Osteocyte (in vitro differentiated cells): ENCODE measurements at regions not wholly inside any gene's neighbourhood (a gene's known extent, or its start where the extent isn't known, plus 50 kb on each side); places are given as distances from the start of the nearest gene placed in this dataset.

Source experiments
- DNase-seq: peaks from one replicate; pipeline ENCODE4 v3.0.0; 2021; ENCODE audit warnings: mixed read lengths; ENCODE audit not compliant: unreplicated experiment; ENCODE audit errors: extremely low spot score
- H3K27ac Mint-ChIP-seq: one replicate; pipeline ENCODE4 v1.8.0; 2021; ENCODE audit warnings: mild to moderate bottlenecking, mixed read lengths; ENCODE audit not compliant: unreplicated experiment
- H3K27me3 Mint-ChIP-seq: one replicate; pipeline ENCODE4 v1.8.0; 2021; ENCODE audit warnings: mixed read lengths; ENCODE audit not compliant: unreplicated experiment
- H3K36me3 Mint-ChIP-seq: one replicate; pipeline ENCODE4 v1.8.0; 2021; ENCODE audit warnings: mixed read lengths; ENCODE audit not compliant: unreplicated experiment
- H3K4me1 Mint-ChIP-seq: one replicate; pipeline ENCODE4 v1.8.0; 2021; ENCODE audit warnings: mixed read lengths; ENCODE audit not compliant: unreplicated experiment
- H3K4me3 Mint-ChIP-seq: one replicate; pipeline ENCODE4 v1.8.0; 2021; ENCODE audit warnings: mild to moderate bottlenecking, moderate library complexity, mixed read lengths; ENCODE audit not compliant: unreplicated experiment
- H3K9me3 Mint-ChIP-seq: one replicate; pipeline ENCODE4 v1.8.0; 2021; ENCODE audit warnings: mixed read lengths; ENCODE audit not compliant: unreplicated experiment
- TF ChIP-seq, protein P1 (sequence below): fragments of 200-600 bp; sonication (generic); IDR thresholded peaks from 2 replicates; pipeline ENCODE4 v1.5.0; 2021; ENCODE audit warnings: antibody characterized with exemption, mild to moderate bottlenecking, moderate library complexity

DNA sequence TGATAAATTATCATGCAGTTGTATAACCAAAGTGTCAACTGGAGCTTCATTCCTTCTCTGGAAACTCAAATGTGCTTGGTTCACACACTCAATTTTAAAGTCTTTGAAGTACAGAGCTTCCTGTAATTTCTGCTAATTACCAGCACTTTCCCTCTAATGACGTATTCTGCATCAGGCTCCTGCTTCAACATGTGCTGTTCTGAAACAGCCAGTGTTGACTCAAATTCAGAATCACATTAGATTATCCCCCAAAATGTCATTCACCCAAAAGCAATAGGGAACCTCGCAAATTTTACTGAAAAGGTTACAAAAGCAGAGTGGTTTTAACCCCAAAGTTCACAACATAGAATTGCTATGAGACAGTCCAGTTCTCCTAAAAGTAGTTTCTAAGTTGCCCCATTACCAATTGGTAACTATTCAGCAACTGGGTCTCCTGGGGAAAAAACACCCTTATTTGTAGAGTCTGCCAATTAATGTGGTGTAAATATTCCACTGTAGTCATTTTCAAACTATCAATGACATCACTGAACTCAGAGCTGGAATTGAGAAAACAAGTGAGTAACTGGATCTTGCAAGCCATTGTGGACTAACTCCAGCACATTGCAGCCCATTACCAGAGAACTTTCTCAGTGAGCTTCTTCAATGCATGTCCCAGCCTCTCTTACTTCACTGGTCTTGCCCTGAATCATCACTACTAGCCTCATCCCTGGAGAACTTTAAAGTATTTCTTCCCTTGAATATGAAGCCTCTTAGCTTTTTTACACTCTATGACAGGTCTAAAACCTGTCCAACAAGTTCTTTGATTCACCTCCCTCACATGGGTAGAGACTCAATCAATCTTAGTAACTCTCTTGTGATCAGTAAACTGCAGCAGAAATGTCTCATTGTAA is 955.4 kb downstream of the EFNB2 start:
- no peaks in the 10 kb centered on the region for H3K36me3 Mint-ChIP-seq
- H3K27ac Mint-ChIP-seq = no peak overlapping the region
- H3K4me3 Mint-ChIP-seq = no peak overlapping the region
- TF ChIP-seq, protein P1, sequence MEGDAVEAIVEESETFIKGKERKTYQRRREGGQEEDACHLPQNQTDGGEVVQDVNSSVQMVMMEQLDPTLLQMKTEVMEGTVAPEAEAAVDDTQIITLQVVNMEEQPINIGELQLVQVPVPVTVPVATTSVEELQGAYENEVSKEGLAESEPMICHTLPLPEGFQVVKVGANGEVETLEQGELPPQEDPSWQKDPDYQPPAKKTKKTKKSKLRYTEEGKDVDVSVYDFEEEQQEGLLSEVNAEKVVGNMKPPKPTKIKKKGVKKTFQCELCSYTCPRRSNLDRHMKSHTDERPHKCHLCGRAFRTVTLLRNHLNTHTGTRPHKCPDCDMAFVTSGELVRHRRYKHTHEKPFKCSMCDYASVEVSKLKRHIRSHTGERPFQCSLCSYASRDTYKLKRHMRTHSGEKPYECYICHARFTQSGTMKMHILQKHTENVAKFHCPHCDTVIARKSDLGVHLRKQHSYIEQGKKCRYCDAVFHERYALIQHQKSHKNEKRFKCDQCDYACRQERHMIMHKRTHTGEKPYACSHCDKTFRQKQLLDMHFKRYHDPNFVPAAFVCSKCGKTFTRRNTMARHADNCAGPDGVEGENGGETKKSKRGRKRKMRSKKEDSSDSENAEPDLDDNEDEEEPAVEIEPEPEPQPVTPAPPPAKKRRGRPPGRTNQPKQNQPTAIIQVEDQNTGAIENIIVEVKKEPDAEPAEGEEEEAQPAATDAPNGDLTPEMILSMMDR = no peak
- peaks cover 2% of the 10 kb centered on the region for H3K4me1 Mint-ChIP-seq
- peaks cover 5% of the 10 kb centered on the region for H3K9me3 Mint-ChIP-seq
- DNase-seq = no peak
- H3K27me3 Mint-ChIP-seq = no peaks in the 10 kb centered on the region

DNA sequence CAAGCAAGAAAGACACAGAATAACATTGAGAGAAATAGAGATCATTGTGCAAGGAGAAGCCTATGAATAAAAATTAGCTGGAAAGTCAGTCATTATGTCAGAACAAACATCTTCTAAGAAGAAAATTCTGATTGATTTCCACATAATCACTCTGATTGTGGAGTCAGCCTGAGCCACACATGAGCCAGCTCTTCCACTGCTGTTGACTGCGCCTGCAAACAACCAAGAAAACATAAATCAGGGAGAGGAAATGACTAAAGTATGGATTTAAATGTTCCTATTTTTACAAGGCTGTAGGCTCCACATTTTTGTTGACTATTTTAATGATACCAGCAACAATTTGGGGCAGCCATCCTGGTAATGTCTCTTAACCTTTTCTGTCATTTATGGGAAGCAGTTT is 962.3 kb downstream of the EFNB2 start:
- Mint-ChIP-seq H3K27ac (no peak overlapping the region), H3K4me3 (no peak overlapping the region), H3K36me3 (no peaks in the 10 kb centered on the region), H3K27me3 (no peaks in the 10 kb centered on the region), H3K9me3 (no peaks in the 10 kb centered on the region), H3K4me1 (no peaks in the 10 kb centered on the region)
- TF ChIP-seq, protein P1 = no peak
- no peak for DNase-seq

DNA sequence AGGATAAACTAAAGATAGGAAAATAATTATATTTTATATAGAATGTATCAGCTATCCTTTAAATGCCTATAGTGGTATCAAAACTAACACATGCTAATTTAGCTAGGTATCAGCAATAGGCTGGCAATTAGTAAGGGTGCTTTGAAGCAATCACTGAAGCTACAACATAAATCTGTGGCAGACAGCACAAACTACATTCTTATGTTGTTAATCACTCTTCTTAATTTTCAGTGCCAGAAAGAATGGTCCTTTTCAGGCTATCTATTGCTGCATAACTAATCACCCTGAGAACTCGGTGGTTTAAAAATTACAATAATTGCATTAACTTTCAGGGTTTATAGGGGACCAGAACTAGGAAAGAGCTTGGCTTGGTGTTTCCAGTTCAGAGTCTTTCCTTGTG is 963.1 kb downstream of the EFNB2 start:
- Mint-ChIP-seq H3K4me1 (no peaks in the 10 kb centered on the region), H3K36me3 (no peaks in the 10 kb centered on the region), H3K9me3 (no peaks in the 10 kb centered on the region), H3K27ac (no peak overlapping the region), H3K27me3 (no peaks in the 10 kb centered on the region), H3K4me3 (no peak overlapping the region)
- TF ChIP-seq, protein P1 = no peak
- no peak for DNase-seq

DNA sequence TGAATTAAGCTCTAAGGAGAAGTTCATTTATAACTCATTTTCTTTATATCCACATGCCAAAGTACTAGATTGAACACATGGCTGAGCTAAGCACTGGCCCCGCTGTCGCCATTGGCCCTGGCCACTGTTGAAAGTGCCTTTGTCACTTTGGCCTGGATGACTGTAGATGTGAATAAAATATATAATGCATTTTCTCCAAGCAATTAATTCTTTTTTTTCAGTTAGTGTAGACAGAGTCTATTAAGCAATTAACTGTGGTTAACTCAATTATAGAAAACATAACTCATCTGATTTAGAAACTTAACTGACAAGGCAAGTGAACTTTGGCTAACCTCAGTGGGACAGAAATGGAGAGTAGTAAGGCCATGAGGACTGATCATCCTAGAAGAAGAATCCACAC is 965.6 kb downstream of the EFNB2 start:
- no peak for DNase-seq
- H3K4me3 Mint-ChIP-seq = no peak overlapping the region

DNA sequence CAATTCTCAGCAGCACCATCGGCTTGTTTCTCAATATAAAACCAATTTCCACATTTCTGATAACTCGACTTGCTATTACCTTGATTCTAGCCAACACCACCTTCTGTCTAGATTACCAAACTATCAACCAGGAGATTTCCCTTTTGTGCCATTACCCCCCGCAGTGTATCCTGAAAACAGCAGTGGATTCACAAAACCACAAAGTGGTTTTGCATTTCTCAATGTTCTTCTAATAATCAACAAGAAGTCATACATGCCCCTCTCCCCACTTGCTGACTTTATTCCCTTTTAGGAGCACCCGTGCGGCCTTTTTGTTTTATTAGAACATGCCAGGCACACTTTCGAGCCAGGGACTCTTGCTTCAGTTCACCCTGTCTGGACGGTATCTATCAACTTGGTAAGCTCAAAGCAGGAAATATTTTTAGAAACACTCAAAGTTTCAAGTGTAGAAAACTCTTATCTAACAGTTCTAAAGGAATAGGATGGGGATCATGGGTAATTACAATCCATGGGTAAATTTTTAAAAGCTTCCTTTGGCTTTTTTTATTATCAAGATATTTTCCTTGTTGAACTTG is 967.4 kb downstream of the EFNB2 start:
- Mint-ChIP-seq H3K9me3 (no peaks in the 10 kb centered on the region), H3K4me3 (no peak overlapping the region), H3K4me1 (no peaks in the 10 kb centered on the region), H3K27ac (no peak overlapping the region), H3K27me3 (no peaks in the 10 kb centered on the region), H3K36me3 (no peaks in the 10 kb centered on the region)
- TF ChIP-seq, protein P1 = no peak
- DNase-seq = no peak

More for the DNA sequence above, 965.6 kb downstream of the EFNB2 start:
- Mint-ChIP-seq H3K36me3 (no peaks in the 10 kb centered on the region), H3K4me1 (no peaks in the 10 kb centered on the region), H3K27ac (no peak overlapping the region), H3K27me3 (no peaks in the 10 kb centered on the region), H3K9me3 (no peaks in the 10 kb centered on the region)
- TF ChIP-seq, protein P1 = no peak
